ENCODE measurements at regions not wholly inside any gene's neighbourhood (a gene's known extent, or its start where the extent isn't known, plus 50 kb on each side); places are given as distances from the start of the nearest gene placed in this dataset.

GRCh38 chr11:81932303-81932702 lies 801.4 kb downstream of the FAM181B start:
- CTCF ChIA-PET = no interaction called here

More at GRCh38 chr11:81932303-81932702, 801.4 kb downstream of the FAM181B start:
- no peak overlapping the region for H3K9ac ChIP-seq (replicated peaks; ENCODE audit: extremely low read depth, insufficient read depth, low read length)
- no peaks in the 10 kb centered on the region for H3K27me3 ChIP-seq (ENCODE audit: control insufficient read depth in 2 of 2, insufficient read depth in 2 of 2, low read length in 2 of 2)
- H3K4me2 ChIP-seq (ENCODE audit: insufficient read depth, low read length) = no peak overlapping the region
- H3K9me3 ChIP-seq (replicated peaks; ENCODE audit: control insufficient read depth, insufficient read depth, low read length) = no peaks in the 10 kb centered on the region
- no peak for DNase-seq (ENCODE audit: low read depth, low spot score)
- no peaks in the 10 kb centered on the region for H4K20me1 ChIP-seq (replicated peaks; ENCODE audit: control insufficient read depth, extremely low read depth, insufficient read depth, low read length)
- H3K36me3 ChIP-seq (ENCODE audit: control insufficient read depth in 2 of 2, extremely low read depth in 1 of 2, insufficient read depth in 2 of 2, low read length in 2 of 2) = no peaks in the 10 kb centered on the region
- no peaks in the 10 kb centered on the region for H3K9me1 ChIP-seq (replicated peaks; ENCODE audit: control insufficient read depth, extremely low read depth, insufficient read depth, low read length)
- BruUV-seq (replicated peaks) = no TSS peak
- no peaks in the 10 kb centered on the region for H3K79me2 ChIP-seq (ENCODE audit: control insufficient read depth, insufficient read depth, low read length)
- TF ChIP-seq GATA2 (IDR thresholded peaks at IDR 0.05; ENCODE audit: insufficient read depth, insufficient read length, low read depth, low read length) (no peak), CTCF (IDR thresholded peaks at IDR 0.05; ENCODE audit: extremely low read depth in 1 of 2, insufficient read depth in 1 of 2, low read depth in 1 of 2, low read length in 2 of 2) (no peak), POLR2AphosphoS5 (IDR thresholded peaks at IDR 0.05; ENCODE audit: insufficient read depth, low read depth, low read length) (no peak), EZH2 (IDR thresholded peaks at IDR 0.05; ENCODE audit: borderline replicate concordance, low read depth, low read length, severe bottlenecking) (no peak), MYC (IDR thresholded peaks at IDR 0.05; ENCODE audit: low read depth, low read length) (no peak), FOS (IDR thresholded peaks at IDR 0.05; ENCODE audit: borderline replicate concordance, insufficient read depth, low read length) (no peak), POLR2A (IDR thresholded peaks at IDR 0.05; ENCODE audit: low read depth, low read length) (no peak)
- TF ChIP-seq, protein P1, sequence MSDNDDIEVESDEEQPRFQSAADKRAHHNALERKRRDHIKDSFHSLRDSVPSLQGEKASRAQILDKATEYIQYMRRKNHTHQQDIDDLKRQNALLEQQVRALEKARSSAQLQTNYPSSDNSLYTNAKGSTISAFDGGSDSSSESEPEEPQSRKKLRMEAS (IDR thresholded peaks at IDR 0.05; ENCODE audit: insufficient read depth, insufficient read length) = no peak
- no peak overlapping the region for H2AFZ ChIP-seq (ENCODE audit: low read depth, low read length)
- no peak for FAIRE-seq
- dilution Hi-C loops (cut with MboI; ENCODE audit: extremely low pct_ligation_motif_present, low sequenced_read_pairs) = no loop called here
- POLR2A ChIA-PET = no interaction called here
- no peaks in the 10 kb centered on the region for H3K4me1 ChIP-seq (ENCODE audit: control insufficient read depth, extremely low read depth, insufficient read depth, low read length)
- H3K27ac ChIP-seq (ENCODE audit: insufficient read depth, low read depth, low read length) = no peak overlapping the region
- H3K4me3 ChIP-seq (replicated peaks in 1 of 3; ENCODE audit: insufficient read depth in 1 of 3, low read depth in 1 of 3, low read length in 3 of 3) = no peak overlapping the region
- intact Hi-C loops (cut with micrococcal nuclease) = no loop called here
